Mucosa of rectum (tissue), 2 donors: ENCODE measurements at regions not wholly inside any gene's neighbourhood (a gene's known extent, or its start where the extent isn't known, plus 50 kb on each side); places are given as distances from the start of the nearest gene placed in this dataset.
"Not testable (repeated sequence)": the region's sequence is repeated elsewhere in the genome, so short reads cannot be mapped to it uniquely, and the experiment has no call there.

Experiments used
- H3K27ac ChIP-seq, 2 donors: one replicate each; pipeline ENCODE4 v1.7.0; 2013; ENCODE audit warnings: inconsistent platforms in 2 of 2, low read depth in 2 of 2, low read length in 2 of 2
- H3K27me3 ChIP-seq, 2 donors: one replicate each; pipeline ENCODE4 v1.7.0; 2013; ENCODE audit warnings: low read length in 2 of 2; ENCODE audit not compliant: control insufficient read depth in 2 of 2, insufficient read depth in 2 of 2
- H3K36me3 ChIP-seq, 2 donors: one replicate each; pipeline ENCODE4 v1.7.0; 2013; ENCODE audit warnings: low read length in 2 of 2; ENCODE audit not compliant: control insufficient read depth in 2 of 2, insufficient read depth in 2 of 2
- H3K4me1 ChIP-seq, 2 donors: one replicate each; pipeline ENCODE4 v1.7.0; 2013; ENCODE audit warnings: low read length in 2 of 2, mild to moderate bottlenecking in 1 of 2; ENCODE audit not compliant: control insufficient read depth in 2 of 2, insufficient read depth in 2 of 2
- H3K4me3 ChIP-seq, 2 donors: one replicate each; pipeline ENCODE4 v1.7.0; 2013; ENCODE audit warnings: low read length in 2 of 2
- H3K9ac ChIP-seq, 2 donors: one replicate each; pipeline ENCODE4 v1.7.0; 2013; ENCODE audit warnings: low read length in 2 of 2, low read depth in 1 of 2, mild to moderate bottlenecking in 1 of 2
- H3K9me3 ChIP-seq, 2 donors: one replicate each; pipeline ENCODE4 v1.7.0; 2013; ENCODE audit warnings: low read length in 2 of 2; ENCODE audit not compliant: control insufficient read depth in 2 of 2
- donor health status: healthy.
- donor health status: Normal muscosa, but diverticular disease.

DNA sequence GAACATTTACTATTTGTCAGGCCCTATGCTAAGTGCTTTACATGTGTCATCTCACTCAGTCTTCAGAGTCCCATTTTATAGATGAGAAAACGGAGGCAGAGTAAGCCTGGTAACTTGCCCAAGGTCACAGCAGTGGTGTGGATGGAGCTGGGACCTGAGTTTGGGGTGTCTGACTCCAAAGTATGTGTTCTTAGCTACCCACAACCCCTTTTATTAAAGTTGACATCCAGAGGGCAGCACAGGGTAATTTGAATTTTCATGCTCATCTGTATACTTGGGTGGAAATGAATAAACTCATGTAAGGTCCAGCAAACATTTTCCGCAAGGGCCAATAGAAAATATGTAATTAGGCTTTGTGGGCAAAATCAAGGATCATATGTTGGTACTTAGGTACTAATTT, 93.4 kb upstream of the SLC25A48 start:
- Histone ChIP-seq H3K36me3 (no peaks in the 10 kb centered on the region), H3K9me3 (no peaks in the 10 kb centered on the region), H3K27me3 (peaks cover 0 to 2% of the 10 kb centered on the region in 2 donors), H3K27ac (no peak overlapping the region), H3K4me1 (no peaks in the 10 kb centered on the region), H3K9ac (no peak overlapping the region), H3K4me3 (no peak overlapping the region)

DNA sequence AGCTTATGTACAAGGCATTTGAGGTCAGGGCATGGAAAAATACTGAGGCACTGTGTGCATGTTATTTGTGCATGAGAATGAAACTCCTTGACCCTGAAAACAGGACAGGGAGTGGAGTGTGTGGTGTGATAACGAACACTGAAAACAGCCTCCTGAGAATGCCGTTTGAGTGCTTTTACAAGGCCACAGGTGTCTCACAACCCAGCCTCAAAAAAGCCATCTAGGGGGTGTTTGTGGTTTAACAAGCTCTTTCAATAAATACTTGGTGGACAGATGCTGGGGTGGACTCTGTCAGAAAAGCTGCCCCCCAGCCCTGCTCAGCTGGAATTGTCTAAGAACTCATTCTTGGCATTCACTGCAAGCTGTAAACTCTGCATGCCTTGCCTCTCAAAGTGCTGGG, 94.0 kb upstream of the SLC25A48 start:
- no peak overlapping the region for H3K27ac ChIP-seq
- no peak overlapping the region for H3K9ac ChIP-seq
- H3K9me3 ChIP-seq = no peaks in the 10 kb centered on the region
- H3K4me1 ChIP-seq = no peaks in the 10 kb centered on the region
- peaks cover 0 to 2% of the 10 kb centered on the region in 2 donors for H3K27me3 ChIP-seq
- H3K4me3 ChIP-seq = no peak overlapping the region
- no peaks in the 10 kb centered on the region for H3K36me3 ChIP-seq

DNA sequence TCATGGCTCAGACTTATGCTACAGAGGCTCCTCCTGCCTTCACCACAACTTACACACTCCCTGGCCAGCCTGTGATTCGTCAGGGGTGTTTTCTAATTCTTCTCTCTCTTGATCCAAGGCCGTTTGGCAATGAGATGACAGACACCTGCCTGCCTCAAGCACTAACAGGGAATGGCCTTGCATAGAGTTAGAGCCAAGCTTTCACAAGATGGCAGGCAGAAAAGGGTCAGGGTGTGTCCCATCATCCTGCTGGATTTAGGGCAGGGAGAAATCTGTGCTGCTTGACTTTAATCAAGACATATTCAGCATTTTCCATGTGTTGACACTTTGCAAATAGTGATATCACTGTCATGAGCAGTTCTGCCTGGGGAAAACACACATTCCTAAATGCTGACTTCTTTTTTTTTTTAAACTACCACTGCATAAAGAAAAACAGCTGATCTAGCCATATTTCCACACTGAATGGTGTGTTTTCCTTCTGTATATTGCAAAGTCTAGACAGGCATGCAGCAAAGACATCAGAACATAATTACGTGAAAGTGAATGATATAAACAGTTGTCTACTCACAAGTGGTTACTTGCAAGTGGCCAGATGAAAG, 95.0 kb upstream of the SLC25A48 start:
- H3K27ac ChIP-seq = no peak overlapping the region
- no peaks in the 10 kb centered on the region for H3K36me3 ChIP-seq
- no peaks in the 10 kb centered on the region for H3K4me1 ChIP-seq
- H3K9me3 ChIP-seq = no peaks in the 10 kb centered on the region
- H3K27me3 ChIP-seq = peaks cover 0 to 2% of the 10 kb centered on the region in 2 donors
- no peak overlapping the region for H3K4me3 ChIP-seq
- H3K9ac ChIP-seq = no peak overlapping the region

DNA sequence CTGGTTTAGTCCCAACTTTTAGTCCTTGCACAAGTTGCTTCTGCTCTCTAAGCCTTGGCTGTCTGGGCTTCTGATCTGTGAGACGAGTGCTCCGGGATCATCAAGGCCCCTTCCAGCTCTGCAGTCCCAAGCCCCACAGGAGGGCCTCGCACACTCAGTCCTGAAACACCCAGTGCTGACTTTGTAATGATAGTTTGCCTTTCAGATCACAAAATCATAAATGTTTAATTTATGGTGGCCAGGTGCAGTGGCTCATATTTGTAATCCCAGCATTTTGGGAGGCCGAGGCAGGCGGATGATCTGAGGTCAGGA, 95.9 kb upstream of the SLC25A48 start:
- Histone ChIP-seq H3K36me3 (no peaks in the 10 kb centered on the region), H3K27me3 (peaks cover 0 to 2% of the 10 kb centered on the region in 2 donors), H3K9me3 (no peaks in the 10 kb centered on the region), H3K4me3 (no peak overlapping the region), H3K4me1 (no peaks in the 10 kb centered on the region), H3K27ac (no peak overlapping the region), H3K9ac (no peak overlapping the region)

DNA sequence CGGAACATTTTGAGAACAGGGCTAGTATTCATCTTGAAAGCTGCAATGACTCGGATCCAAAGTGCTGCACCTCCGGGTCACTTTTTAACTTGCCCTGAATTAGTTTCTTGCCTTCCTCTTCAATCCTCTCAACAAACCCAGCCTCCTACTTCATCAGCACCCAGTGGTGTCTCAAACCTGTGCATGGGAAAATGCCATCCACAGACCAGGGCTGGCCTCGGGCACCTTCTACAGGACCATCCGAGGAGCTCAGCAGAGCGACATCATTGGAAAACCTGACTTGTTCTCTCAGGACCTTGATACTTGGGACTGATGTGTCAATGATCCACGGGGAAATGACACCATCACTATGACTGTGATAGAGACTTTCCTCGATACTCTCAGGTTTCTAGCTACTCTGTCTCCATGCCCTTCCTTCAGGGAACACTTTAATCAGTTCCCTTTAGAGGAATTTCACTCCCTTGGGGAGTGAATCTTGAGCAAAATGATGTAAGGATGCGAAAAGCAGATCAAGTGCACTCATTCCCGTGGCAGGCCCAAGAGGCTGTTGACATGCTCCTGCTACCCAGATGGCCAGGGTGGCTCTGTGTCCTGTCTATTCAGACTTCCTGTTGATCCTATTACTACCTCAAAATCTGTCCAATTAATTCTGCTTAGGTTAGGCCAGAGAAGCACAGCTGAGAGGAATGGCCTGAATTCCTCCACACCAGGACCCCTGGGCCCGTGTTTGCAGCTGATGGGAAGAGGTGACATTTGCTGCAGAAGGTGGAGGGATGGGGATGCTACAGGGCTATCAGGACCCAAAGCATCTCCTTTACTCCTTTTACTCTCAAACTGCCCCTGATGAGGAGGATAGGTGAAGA, 96.5 kb upstream of the SLC25A48 start:
- Histone ChIP-seq H3K4me1 (no peaks in the 10 kb centered on the region), H3K27ac (no peak overlapping the region), H3K4me3 (no peak overlapping the region), H3K27me3 (peaks cover 0 to 2% of the 10 kb centered on the region in 2 donors), H3K36me3 (no peaks in the 10 kb centered on the region), H3K9ac (no peak overlapping the region), H3K9me3 (no peaks in the 10 kb centered on the region)

DNA sequence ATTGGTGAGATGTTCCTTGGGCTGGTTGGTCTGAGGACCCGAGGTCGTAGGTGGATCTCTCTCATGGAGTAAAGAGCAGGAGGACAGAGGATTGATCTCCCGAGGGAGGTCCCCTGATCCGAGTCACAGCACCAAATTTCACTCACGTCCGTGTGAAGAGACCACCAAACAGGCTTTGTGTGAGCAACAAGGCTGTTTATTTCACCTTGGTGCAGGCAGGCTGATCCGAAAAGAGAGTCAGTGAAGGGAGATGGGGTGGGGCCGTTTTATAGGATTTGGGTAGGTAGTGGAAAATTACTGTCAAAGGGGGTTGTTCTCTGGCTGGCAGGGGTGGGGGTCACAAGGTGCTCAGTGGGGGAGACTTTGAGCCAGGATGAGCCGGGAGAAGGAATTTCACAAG, 97.5 kb upstream of the SLC25A48 start:
- not testable (repeated sequence) for H3K4me3 ChIP-seq, H3K27ac ChIP-seq, H3K27me3 ChIP-seq, H3K36me3 ChIP-seq, H3K9ac ChIP-seq, H3K4me1 ChIP-seq, H3K9me3 ChIP-seq

DNA sequence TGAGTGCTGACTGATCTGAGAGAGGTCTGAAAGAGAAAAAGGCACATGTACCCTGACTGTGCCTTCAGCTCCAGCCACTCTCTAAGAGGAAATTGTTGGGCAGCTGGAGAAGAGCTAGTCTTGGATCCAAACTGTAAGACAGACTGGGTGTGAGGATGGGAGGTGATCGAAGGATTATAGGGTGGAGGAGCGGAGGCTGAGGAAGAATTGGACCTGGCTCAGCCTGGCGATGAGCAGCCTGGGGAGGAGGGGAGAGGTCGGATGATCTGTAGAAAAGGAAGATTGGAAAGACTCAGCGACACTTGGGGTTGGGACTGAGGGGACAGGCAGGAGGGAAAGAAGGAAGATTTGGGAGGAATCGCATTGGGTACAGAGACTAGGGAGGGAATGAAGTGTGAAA, 98.6 kb upstream of the SLC25A48 start:
- Histone ChIP-seq H3K9ac (no peak overlapping the region), H3K36me3 (no peaks in the 10 kb centered on the region), H3K27me3 (peaks cover 0 to 2% of the 10 kb centered on the region in 2 donors), H3K4me3 (no peak overlapping the region), H3K27ac (no peak overlapping the region), H3K4me1 (no peaks in the 10 kb centered on the region), H3K9me3 (no peaks in the 10 kb centered on the region)

DNA sequence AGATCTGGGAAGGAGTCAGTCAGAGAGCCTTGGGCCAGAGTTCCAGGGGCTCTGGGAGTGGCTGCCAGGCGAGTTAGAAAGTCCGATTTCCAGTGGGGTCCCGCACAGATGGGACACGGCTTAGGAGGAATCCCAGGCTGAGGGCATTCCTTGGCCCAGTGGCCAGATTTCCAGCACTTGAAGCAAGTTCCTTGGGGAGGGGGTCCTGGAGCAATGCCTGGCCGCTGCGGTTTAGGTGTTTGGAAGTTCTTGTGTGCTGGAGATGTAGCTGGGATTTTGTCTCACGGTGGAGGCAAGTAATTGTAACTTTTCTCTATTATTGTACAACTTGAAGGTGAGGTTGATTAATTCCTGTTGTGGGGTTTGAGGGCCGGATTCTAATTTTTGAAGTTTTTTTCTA, 99.5 kb upstream of the SLC25A48 start:
- H3K36me3 ChIP-seq, H3K27ac ChIP-seq, H3K4me1 ChIP-seq, H3K27me3 ChIP-seq, H3K9me3 ChIP-seq, H3K9ac ChIP-seq, H3K4me3 ChIP-seq: not testable (repeated sequence)

DNA sequence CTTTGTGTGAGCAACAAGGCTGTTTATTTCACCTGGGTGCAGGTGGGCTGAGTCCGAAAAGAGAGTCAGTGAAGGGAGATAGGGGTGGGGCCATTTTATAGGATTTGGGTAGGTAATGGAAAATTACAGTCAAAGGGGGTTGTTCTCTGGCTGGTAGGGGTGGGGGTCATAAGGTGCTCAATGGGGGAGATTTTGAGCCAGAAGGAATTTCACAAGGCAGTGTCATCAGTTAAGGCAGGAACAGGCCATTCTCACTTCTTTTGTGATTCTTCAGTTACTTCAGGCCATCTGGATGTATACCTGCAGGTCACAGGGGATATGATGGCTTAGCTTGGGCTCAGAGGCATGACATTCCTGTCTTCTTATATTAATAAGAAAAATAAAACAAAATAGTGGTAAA, 103.4 kb upstream of the SLC25A48 start:
- H3K27ac ChIP-seq, H3K27me3 ChIP-seq, H3K4me1 ChIP-seq, H3K4me3 ChIP-seq, H3K9me3 ChIP-seq, H3K9ac ChIP-seq, H3K36me3 ChIP-seq: not testable (repeated sequence)

DNA sequence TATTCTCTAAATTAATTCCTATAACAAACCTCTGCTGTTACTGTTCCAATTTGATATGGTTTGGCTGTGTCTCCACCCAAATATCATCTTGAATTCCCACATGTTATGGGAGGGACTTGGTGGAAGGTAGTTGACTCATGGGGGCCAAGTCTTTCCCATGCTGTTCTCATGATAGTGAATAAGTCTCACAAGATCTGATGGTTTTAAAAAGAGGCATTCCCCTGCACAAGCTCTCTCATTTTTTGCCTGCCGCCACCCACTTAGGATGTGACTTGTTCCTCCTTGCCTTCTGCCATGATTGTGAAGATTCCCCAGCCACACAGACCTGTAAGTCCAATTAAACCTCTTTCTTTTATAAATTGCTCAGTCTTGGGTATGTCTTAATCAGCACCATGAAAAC, 104.3 kb upstream of the SLC25A48 start:
- not testable (repeated sequence) for H3K27me3 ChIP-seq, H3K27ac ChIP-seq, H3K4me3 ChIP-seq, H3K9me3 ChIP-seq, H3K36me3 ChIP-seq, H3K4me1 ChIP-seq, H3K9ac ChIP-seq
